ENCODE measurements at regions not wholly inside any gene's neighbourhood (a gene's known extent, or its start where the extent isn't known, plus 50 kb on each side); places are given as distances from the start of the nearest gene placed in this dataset.

DNA sequence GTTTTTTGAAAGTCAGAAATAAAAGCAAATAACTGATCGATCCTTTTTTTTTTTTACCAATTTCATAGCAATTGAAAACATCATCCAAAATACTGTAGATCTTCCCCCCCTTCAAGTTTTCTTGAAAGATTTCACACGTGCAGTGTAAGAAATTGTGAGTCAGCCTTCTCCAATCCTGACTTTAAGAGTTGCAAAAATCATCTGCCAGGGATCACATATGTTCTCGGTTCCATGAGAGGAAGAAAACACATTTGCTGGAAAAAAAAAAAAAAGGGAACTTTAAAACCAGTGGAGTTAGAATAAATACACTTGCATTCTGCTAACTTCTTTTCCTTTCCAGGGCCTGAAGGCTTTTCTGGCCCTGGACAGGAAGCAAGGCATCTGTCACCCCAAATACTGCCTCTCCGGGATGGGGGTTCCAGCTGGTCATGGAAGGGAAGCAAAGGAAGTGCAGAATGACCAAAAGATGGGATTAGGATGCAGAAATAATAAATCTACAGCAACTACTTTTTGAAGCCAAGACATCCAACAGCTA is 198.4 kb upstream of the KIAA1217 start:
- no peak for DNase-seq (ENCODE audit: low spot score)

DNA sequence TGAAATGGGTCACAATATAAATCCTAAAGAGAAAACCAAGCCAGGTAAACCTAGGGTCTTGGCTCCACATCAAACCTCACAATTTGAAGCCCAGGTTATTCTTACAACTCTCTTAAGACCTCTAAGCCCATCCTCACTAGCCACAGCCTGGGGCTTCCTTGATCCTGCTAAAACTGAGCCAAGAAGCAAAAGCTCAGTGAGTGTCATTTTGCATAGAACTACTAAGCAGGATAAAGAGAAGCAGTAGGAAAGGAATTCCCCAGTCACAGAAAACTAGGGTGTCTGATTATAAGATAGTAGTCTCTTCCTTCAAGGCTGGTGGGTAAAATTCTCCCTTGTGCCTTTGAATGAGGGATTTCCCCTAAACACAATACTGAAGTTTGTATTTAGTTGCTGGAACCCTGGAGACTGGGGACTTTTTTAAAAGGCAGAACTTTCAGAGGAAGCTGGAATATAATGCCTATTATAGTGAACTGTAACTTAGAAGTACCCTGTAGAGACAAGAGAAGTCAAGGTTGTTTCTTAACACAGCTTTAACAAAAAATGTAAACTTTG is 196.6 kb upstream of the KIAA1217 start:
- DNase-seq (ENCODE audit: low spot score), result no peak

DNA sequence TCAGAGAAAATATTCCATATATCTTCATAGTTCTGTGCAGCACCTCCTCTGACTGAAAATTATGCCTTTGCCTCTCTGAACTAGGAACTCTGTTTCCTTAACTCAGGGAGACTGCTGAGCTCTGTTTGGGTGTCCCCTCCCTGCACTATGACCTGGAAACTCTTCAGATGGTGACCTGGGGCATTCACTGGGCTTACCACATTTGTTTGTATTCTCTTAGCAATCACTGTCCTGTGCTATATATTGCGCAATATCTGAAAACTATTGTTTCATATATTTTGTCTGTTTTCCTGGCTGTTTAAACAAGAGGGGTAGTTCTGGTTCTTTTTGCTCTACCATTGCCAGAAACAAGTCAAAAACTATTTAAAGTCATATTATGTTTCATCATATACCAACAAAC is 181.8 kb upstream of the KIAA1217 start:
- no peak for DNase-seq (ENCODE audit: low spot score)

DNA sequence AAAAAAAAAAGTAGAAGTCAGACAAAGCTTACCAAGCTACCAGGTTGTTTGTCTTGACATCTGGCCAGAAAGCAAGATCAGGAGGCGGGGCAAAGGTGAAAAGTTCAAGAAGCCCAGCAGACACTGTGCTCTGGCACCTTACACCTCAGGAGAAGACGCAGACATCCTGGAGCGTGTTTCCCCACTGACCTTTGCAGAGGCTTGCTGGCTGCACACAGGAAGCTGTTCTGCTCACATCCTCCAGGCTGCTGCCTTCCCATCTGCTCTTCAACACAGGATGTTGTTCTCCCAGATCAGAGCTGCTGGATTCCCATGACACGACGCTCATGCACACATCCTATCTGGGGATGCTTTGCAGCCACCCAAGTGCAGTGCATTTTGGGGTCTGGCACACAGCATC is 174.4 kb upstream of the KIAA1217 start:
- no peak for DNase-seq (ENCODE audit: low spot score)

DNA sequence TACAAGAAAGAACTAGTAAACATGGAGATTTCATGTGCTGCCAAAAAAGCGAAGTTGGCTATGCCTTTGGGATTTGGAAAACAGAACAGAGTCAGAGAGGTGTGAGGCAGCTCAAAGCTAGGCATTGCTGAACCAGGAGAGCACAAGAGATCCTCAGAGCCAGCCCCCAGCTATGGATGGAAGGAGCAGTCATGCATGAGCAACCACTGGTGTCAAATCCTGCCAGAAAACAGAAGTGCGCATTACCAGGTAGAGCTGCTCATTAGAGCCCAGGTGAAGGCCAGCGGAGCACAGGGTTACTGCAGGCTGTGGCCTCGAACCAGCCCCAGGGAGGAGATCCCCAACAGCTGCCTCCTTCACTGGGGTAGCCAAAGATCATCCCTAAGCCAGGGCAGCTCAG is 173.2 kb upstream of the KIAA1217 start:
- no peak for DNase-seq (ENCODE audit: low spot score)

DNA sequence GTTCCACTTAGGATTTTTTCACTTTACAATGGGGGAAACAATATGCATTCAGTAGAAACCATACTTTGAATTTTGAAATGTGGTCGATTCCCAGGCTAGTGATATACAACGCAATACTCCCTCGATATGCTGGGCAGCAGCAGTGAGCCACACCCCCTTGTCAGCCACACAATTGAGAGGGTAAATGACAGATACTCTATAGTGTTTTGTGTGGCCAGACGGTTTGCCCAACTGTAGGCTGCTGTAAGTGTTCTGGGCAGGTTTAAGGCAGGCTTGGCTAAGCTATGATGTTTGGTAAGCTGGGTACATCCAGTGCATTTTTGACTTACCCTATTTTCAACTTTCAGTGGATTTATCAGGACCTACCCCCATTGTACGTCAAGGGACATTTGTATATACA is 169.6 kb upstream of the KIAA1217 start:
- DNase-seq (ENCODE audit: low spot score), result no peak

DNA sequence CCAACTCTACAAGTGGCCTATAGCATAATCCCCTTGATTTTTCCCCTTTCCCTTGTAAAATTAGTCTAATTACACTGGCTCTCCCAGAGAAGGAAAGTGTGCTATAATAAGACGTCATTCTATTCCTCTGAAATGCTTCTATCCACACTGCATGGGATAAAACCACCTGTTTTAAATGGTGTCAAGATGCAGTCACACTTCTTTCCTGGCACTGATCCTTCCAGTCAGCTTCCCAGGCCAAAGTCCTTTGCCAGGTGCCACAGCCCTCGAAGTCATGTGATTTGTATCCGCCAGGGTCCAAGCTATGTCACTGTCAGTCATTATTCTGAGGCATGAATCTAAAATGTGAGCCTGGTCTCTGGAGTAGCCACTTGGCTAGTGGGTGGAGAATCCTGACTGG is 169.0 kb upstream of the KIAA1217 start:
- DNase-seq (ENCODE audit: low spot score), result no peak

DNA sequence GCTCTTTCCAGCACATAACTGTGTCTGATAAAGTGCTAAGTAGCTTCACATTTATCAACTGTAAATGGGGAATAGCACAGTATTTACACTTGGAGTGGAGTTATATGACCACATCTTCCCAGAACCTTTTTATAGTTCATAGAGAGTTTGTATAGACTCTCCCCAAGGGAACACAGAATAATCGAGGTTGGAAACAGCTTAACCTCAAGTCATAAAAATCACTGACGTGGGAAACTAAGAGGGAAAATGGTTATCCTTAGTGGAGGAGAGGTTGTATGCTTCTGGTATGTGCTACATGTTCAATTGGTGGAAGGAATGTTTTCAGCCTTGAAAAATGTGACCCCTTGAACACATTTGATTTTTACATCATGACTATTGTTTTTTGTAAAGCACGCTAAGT is 167.9 kb upstream of the KIAA1217 start:
- no peak for DNase-seq (ENCODE audit: low spot score)

DNA sequence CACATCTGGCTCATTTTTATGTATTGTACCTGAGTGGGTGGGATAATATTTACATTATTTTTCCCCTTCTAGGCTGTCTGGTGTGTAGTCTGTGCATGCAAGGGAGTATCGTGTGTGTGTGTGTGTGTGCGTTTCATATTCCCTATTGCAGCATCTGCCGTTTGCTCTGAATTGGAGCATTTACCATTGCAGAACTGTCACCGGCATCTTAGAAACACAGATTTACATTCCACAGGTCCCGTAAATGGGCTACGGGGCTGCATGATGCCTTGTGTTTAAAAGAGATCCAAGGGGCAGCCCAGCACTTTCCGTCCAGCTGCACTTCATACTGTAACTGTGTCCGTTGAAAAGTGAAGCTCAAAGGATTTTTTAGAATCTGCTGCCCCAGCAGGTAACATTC is 167.1 kb upstream of the KIAA1217 start:
- no peak for DNase-seq (ENCODE audit: low spot score)

DNA sequence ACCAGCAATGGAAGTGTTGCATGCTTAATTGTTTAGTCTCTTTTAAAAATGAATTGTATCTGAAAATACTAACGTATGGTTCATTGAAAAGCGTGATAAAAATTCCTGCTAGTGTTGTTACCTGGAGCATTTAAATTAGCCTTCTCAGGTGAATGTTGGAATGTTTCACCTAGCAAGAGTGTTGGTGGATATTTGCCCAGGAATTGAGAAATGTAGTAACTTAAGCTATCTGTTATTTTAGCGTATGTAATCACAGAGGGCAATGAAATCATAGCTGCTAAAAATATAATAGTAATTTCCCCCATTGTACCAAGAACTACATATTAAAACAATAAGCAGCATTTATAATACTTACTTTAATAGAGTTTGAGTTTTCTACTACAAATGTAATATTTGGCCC is 166.1 kb upstream of the KIAA1217 start:
- no peak for DNase-seq (ENCODE audit: low spot score)

DNA sequence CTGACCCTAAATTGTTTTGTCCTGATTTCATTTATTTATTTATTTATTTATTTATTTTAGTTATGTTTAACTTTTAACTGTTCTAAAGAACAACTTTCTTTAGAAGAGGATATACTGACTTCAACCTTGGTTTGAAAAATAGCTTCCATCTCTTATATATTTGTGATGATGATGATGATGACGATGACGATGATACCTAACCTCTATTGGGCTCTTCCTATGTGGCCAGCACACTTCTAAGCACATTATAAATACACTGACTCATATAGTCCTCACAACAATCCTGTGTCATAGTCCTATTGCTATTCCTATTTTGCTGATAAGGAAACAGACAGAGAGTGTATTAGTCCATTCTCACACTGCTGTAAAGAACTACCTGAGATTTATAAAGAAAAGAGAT is 162.9 kb upstream of the KIAA1217 start:
- DNase-seq (ENCODE audit: low spot score), result no peak

DNA sequence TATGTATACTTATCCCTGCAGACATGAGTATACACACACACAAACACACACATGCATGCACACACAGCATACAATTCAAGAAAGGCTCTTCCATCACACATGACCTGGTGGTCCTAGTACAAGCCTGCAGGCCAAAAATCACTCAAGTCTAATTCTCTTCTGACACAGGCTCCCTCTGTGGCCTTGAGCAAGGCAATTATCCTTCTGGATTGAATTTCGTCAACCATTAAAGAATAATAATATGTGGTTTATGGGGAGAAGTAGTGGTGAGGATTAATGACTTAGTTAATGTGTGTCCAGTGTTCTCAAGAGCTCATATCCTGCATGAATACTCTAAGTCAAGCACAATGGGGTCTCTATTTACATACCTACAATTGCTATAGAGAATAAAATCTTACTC is 161.8 kb upstream of the KIAA1217 start:
- no peak for DNase-seq (ENCODE audit: low spot score)

DNA sequence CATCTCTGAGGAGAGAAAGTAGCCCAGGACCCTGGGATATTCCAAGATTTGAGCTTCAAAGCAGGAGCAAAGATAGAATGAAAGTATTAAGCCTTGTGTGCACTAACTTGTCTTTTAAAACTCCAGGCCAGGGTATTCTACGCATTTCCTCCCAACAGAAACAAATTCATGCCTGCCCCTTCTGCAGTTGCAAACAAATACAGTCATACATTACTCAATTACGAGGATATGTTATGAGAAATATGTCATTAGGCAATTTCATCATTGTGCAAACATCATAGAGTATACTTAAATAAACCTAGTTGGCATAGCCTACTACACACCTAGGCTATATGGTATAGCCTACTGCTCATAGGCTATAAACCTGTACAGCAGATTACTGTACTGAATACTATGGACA is 154.5 kb upstream of the KIAA1217 start:
- no peak for DNase-seq (ENCODE audit: low spot score)

DNA sequence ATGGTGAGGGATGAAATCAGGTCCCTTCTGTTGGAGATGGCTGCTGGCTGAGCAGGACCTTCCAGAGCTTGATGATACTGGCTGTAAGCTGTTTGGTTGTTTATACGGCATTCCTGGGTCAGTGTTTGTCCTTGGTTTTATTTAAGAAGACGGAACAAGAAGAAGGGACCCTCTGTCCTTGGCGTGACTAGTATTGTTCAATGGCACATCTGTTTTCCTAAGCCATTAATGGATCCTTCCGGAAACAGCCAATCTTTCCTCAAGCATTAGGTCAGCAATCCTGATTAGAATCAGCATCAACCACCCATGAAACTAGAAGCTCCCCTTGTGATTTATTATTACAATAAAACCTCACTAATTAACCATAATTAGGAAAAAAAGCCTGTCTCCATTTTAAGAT is 128.7 kb upstream of the KIAA1217 start:
- no peak for DNase-seq (ENCODE audit: low spot score)

DNA sequence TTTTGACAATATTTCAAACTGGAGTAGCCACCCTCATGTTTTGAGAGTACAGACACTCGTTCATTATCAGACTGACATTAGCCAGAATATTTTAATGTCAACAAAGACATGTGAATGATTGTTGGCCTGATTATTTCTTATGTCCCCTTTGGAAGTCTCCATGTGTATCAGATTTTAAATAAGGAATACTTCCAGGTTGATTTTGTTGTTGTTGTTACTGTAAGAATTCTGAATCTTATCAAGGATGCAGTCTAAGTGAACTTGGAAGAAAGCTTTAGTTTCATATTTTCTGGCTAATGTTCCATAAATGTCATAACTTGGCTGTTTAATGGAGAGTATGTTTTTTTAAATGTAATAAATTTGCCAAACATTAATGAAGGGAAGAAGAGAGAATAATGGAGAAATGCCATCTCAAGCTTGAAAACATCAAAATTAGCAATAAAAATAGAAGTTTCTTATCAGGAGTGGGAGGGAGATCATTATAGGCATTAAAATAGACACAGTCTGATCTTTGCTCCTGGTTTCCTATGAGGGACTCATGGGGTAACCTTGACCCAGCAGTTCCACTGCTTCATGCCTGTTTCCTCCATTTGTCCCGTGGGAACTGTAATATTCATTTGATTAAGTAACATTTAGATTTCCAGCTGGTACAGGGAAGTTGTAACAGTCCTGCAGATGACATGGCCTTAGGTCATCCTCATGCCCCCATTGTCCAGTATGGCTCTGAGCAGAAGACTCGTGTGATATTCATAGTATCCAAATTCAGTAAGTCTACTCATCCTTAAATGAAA is 122.4 kb upstream of the KIAA1217 start:
- no peak for DNase-seq (ENCODE audit: low spot score)

DNA sequence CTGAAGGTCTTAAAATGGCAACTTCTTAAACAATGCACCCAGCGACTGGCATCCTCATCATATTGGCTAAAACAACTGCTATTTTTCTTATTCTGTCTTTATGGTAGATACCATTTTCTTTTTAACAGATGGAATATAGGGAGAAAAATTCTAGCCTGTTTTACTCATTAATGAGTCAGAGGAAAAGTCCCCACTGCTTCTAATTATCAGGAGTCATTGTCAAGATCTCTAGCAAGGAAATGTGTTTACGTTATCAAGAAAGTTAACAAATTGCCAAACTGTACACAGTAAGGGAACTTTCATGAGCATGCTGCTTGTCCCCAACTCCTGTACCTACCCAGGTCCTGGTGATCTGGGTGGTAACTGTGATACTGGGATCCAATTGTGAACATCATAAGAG is 117.7 kb upstream of the KIAA1217 start:
- no peak for DNase-seq (ENCODE audit: low spot score)

DNA sequence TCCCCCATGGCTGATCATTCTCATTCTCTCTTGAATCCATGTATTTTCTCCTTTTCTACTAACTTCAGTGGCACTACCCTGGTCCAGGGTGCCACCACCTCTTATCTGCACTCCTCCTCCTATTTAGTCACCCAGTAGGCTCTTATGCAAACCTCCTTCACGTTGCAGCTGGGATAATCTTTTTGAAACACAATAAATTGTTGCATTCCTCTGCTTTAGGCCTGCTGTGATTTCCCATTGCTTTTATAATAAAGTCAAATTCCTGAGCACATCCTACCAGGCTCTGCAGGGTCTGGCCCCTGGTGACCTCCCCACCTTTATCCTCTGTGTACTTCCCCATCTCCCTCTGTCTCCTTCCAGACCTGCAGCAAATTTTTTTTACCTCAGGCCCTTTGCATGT is 112.7 kb upstream of the KIAA1217 start:
- no peak for DNase-seq (ENCODE audit: low spot score)

DNA sequence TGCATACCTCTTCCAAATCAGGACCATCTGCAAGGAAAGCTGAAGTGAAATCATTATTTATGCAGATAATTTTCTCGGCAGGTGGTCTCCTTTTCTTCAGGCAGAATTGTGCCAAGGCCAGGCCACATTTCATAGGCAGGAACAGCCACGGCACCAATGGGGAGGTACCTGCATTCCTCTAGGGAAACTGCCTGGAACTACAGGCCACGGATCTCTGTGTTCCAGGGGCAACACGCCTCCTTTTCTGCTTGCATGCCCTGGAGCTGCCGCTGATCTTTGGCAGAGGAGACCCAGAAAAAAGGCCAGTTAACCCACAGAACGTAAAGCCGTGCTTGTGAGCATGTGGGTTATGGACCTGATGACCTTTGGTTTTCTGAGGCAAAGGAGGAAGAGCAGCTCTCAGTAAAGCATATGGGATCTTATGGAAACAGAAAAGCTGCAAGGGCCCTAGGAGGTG is 111.2 kb upstream of the KIAA1217 start:
- no peak for DNase-seq (ENCODE audit: low spot score)

DNA sequence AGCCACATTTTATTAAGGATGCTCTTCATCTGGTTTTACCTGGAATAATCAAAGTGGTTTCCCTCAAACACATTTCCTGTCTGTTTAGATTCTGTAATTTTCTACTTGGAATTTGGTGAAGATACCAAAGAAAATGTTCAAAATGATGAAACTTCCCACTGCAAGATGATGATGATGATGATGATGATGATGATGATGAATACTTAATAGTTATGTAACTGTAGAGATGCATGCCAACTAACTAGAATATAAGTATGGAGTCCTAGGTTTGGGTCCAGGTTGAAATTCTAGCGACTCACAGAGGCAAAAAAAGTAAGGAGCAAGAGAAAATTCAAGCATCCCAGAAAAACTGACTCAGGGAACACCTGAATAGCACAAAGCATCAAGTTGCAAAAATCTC is 104.0 kb upstream of the KIAA1217 start:
- no peak for DNase-seq (ENCODE audit: low spot score)

DNA sequence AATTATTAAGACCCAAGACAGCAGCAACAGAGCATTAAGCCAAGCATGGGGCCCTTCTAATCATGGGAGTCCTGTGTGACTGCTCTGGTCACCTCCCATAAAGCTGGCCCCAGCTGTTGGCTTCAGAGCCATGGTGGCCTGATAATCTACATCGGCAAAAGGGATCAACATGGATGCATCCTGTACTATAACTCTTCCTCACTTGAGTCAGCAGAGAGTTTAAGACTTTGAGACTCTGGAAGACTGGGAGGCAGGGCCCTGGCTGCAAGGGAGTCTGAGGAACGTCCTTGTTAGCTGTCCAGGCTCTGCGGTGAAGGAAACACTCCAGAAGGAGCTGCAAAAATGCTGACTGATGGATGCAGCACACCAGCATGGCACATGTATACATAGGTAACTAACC is 95.0 kb upstream of the KIAA1217 start:
- no peak for DNase-seq (ENCODE audit: low spot score)

DNA sequence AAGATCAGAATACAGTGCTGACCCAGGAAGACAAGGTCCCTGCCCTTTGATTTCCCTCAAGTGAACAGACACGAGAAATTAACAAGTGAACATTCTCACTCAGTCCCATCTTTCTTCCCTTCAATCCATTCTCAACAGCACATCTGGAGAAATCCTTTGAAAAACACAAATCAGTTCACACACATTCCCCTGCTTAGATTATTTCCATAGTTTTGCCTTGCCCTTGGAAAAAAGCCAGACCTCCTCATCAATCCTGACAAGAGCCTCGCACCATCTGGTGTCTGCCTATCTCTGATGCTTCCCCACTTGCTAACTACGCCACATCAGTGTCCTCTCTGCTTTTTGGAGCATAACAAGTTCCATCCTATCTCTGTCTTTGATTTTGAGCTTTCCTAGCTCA is 94.4 kb upstream of the KIAA1217 start:
- no peak for DNase-seq (ENCODE audit: low spot score)

DNA sequence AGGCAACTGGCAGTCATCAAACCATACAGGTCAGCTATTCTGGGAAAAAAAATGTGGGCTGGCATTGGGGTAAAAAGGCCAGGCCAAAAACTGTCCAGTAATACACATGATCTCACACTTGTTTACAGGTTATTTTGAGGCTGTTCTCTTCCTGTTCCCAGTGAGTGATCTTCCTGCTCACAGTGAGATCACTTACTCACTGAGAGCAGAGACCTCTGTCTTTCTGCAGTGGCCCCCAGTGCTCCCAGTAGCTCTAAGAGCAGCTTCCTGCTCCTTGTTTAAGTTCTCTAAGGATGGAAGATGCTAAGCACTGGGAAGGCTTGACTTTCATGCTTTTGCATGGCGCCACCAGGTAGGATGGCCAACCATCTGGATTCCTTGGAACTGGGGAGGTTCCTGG is 93.5 kb upstream of the KIAA1217 start:
- DNase-seq (ENCODE audit: low spot score), result no peak

DNA sequence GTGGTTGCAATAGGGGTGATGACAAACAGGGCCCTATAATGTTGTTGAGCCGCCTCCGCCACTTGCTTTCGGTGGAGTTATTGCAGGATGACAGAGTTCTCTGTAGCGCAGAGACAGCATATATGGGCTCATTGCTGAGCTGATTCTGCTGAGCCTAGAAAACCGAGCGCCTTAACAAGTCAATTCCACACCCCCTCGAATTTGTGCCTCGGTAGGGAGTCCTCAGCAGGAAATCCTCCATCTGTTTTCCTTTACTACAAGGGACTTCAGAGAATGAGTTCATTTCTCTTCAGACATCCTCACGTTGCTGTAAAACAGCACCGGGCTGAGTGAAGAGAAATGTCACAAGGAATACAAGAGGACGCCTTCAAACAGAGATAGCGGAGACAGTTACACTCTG is 90.7 kb upstream of the KIAA1217 start:
- DNase-seq (ENCODE audit: low spot score), result no peak

DNA sequence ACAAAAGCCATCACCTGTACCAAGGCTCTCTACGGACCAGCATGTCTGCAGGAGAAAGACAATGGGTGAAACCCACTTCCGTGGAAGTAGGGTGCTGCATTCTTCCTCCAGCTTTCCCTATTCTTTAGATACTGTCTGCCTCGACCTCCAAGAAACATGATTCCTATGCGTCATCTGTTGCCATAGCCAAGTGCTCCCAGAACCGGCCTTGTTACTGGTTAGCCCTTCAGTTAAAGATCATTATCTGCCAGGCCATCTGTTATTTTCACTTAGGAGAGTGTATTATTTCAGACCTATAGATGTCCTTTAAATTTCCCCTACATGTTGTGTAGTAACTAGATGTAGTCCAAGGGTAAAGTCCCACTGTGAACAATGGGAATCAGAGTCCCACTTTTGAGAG is 89.0 kb upstream of the KIAA1217 start:
- DNase-seq (ENCODE audit: low spot score), result no peak
